ENCODE measurements at regions not wholly inside any gene's neighbourhood (a gene's known extent, or its start where the extent isn't known, plus 50 kb on each side); places are given as distances from the start of the nearest gene placed in this dataset.

GRCh38 chr16:48471435-48471834 lies 86.2 kb upstream of the SIAH1 start:
- Histone ChIP-seq H4K20me1 (ENCODE audit: insufficient read depth, low read length) (no peaks in the 10 kb centered on the region), H3K79me2 (ENCODE audit: insufficient read depth, low read depth, low read length) (no peaks in the 10 kb centered on the region), H3K9me2 (ENCODE audit: insufficient read depth, low read length) (no peaks in the 10 kb centered on the region), H3K9me3 (ENCODE audit: low read length) (no peaks in the 10 kb centered on the region), H3K4me1 (ENCODE audit: insufficient read depth, low read length, poor library complexity, severe bottlenecking) (no peaks in the 10 kb centered on the region), H2AFZ (ENCODE audit: low read length) (no peak overlapping the region), H3K27ac (ENCODE audit: low read depth, low read length, poor library complexity, severe bottlenecking) (no peak overlapping the region), H3K4me3 (ENCODE audit: low read depth, low read length, poor library complexity, severe bottlenecking) (no peak overlapping the region), H3K4me2 (ENCODE audit: low read length) (no peak overlapping the region), H3K36me3 (ENCODE audit: insufficient read depth, low read length) (no peaks in the 10 kb centered on the region)
- BruUV-seq (replicated peaks) = no TSS peak
- CTCF ChIA-PET (ENCODE audit: unreplicated experiment) = no interaction called here
- no peak for TF ChIP-seq CTCF (conservative IDR thresholded peaks at IDR 0.05; ENCODE audit: low read length)
- TF ChIP-seq EZH2phosphoT487 (IDR thresholded peaks at IDR 0.05; ENCODE audit: borderline replicate concordance, low read depth, low read length) = no peak
- intact Hi-C loops (cut with micrococcal nuclease; ENCODE audit: unreplicated experiment) = no loop called here
- no peak for DNase-seq (ENCODE audit: low spot score)
- POLR2A ChIA-PET = no interaction called here

DNA sequence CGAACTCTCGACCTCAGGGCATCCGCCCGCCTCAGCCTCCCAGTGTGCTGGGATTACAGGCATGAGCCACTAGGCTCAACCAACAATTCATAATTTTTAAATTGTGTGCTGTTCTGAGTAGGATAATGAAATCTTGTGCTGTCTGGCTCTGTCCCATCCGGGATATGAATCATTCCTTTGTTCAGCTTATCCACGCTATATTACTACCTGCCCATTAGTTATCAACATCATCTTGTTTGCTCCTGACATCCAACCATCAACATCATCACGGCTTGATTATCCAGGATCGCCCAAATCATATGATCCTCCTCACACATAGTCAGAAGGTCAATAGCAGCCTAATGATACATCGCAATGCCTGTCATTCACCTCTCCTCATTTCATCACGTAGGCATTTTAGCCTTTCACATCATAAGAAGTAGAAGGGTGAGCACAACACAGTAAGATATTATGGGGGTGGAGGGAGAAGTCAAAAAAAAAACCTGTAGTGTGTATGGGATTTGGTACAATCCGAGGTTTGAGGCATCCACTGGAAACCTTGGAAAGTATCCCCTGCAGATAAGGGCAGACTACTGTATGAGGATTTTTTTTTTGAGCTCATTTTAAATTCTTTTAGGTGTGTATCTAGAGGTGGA lies 77.0 kb upstream of the SIAH1 start:
- Histone ChIP-seq H3K4me1 (ENCODE audit: insufficient read depth, low read length, poor library complexity, severe bottlenecking) (no peaks in the 10 kb centered on the region), H3K9me2 (ENCODE audit: insufficient read depth, low read length) (no peaks in the 10 kb centered on the region), H3K27ac (ENCODE audit: low read depth, low read length, poor library complexity, severe bottlenecking) (no peak overlapping the region), H4K20me1 (ENCODE audit: insufficient read depth, low read length) (no peaks in the 10 kb centered on the region), H3K9me3 (ENCODE audit: low read length) (no peaks in the 10 kb centered on the region), H3K79me2 (ENCODE audit: insufficient read depth, low read depth, low read length) (no peaks in the 10 kb centered on the region), H3K36me3 (ENCODE audit: insufficient read depth, low read length) (no peaks in the 10 kb centered on the region), H2AFZ (ENCODE audit: low read length) (no peak overlapping the region), H3K4me2 (ENCODE audit: low read length) (no peak overlapping the region), H3K4me3 (ENCODE audit: low read depth, low read length, poor library complexity, severe bottlenecking) (no peak overlapping the region)
- intact Hi-C loops (cut with micrococcal nuclease; ENCODE audit: unreplicated experiment) = no loop called here
- ChIA-PET CTCF (ENCODE audit: unreplicated experiment) (no interaction called here), POLR2A (interaction anchor here (0.5 to 1.2 kb wide), 3 partner anchors 9 to 24 kb away, joined by 3 read pairs; no protein-coding TSS in a partner anchor)
- no peak for TF ChIP-seq CTCF (conservative IDR thresholded peaks at IDR 0.05; ENCODE audit: low read length)
- TF ChIP-seq EZH2phosphoT487 (IDR thresholded peaks at IDR 0.05; ENCODE audit: borderline replicate concordance, low read depth, low read length) = no peak
- no peak for DNase-seq (ENCODE audit: low spot score)
- BruUV-seq (replicated peaks) = no TSS peak

DNA sequence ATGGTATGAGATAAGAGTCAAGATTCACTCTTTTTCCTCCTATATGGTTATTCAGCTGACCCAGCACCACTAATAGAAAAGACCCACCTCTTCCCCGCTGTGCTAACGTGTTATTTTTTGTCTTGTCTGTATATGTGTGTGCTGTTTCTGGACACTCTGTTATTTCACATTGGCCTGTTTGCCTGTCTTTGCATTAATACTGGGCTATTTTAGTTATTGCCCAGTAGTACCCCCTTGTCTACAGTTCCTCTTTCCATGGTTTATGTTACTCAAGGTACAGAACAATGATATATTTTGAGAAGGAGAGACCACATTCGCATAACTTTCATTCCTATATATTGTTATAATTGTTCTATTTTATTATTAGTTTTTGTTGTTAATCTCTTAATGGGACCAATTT lies 74.0 kb upstream of the SIAH1 start:
- Histone ChIP-seq H3K9me3 (ENCODE audit: low read length) (no peaks in the 10 kb centered on the region), H3K4me1 (ENCODE audit: insufficient read depth, low read length, poor library complexity, severe bottlenecking) (no peaks in the 10 kb centered on the region), H3K4me2 (ENCODE audit: low read length) (no peak overlapping the region), H3K9me2 (ENCODE audit: insufficient read depth, low read length) (no peaks in the 10 kb centered on the region), H2AFZ (ENCODE audit: low read length) (no peak overlapping the region), H3K36me3 (ENCODE audit: insufficient read depth, low read length) (no peaks in the 10 kb centered on the region), H3K4me3 (ENCODE audit: low read depth, low read length, poor library complexity, severe bottlenecking) (no peak overlapping the region), H4K20me1 (ENCODE audit: insufficient read depth, low read length) (no peaks in the 10 kb centered on the region), H3K79me2 (ENCODE audit: insufficient read depth, low read depth, low read length) (no peaks in the 10 kb centered on the region), H3K27ac (ENCODE audit: low read depth, low read length, poor library complexity, severe bottlenecking) (no peak overlapping the region)
- TF ChIP-seq CTCF (conservative IDR thresholded peaks at IDR 0.05; ENCODE audit: low read length) = no peak
- TF ChIP-seq EZH2phosphoT487 (IDR thresholded peaks at IDR 0.05; ENCODE audit: borderline replicate concordance, low read depth, low read length) = no peak
- no peak for DNase-seq (ENCODE audit: low spot score)
- BruUV-seq (replicated peaks) = no TSS peak
- CTCF ChIA-PET (ENCODE audit: unreplicated experiment) = no interaction called here
- intact Hi-C loops (cut with micrococcal nuclease; ENCODE audit: unreplicated experiment) = no loop called here
- POLR2A ChIA-PET = interaction anchor here (0.6 kb wide), 1 partner anchor 50 kb away, joined by 4 read pairs; no protein-coding TSS in a partner anchor

Measured in OCI-LY7 (cell line).